ENCODE measurements at regions not wholly inside any gene's neighbourhood (a gene's known extent, or its start where the extent isn't known, plus 50 kb on each side); places are given as distances from the start of the nearest gene placed in this dataset.

- ChIA-PET POLR2A (no interaction called here), CTCF (no interaction called here)
- no peak overlapping the region for H3K4me3 ChIP-seq (ENCODE audit: low read depth, low read length)
- no peak for TF ChIP-seq CTCF (IDR thresholded peaks at IDR 0.05; ENCODE audit: insufficient read depth, low read length, missing control alignments)
- no peak for DNase-seq (ENCODE audit: low read depth, low spot score)
Observed at GRCh38 chr12:128133321-128134073, 133.5 kb upstream of the TMEM132C start.

GRCh38 chr12:128137140-128137539 lies 129.8 kb upstream of the TMEM132C start:
- TF ChIP-seq CTCF (IDR thresholded peaks at IDR 0.05; ENCODE audit: insufficient read depth, low read length, missing control alignments) = no peak
- CTCF ChIA-PET = no interaction called here
- POLR2A ChIA-PET = interaction anchor here (0.6 kb wide), 1 partner anchor 32 kb away, joined by 3 read pairs; no protein-coding TSS in a partner anchor
- DNase-seq (ENCODE audit: low read depth, low spot score) = no peak
- no peak overlapping the region for H3K4me3 ChIP-seq (ENCODE audit: low read depth, low read length)

GRCh38 chr12:128138125-128138524 lies 128.8 kb upstream of the TMEM132C start:
- no peak overlapping the region for H3K4me3 ChIP-seq (ENCODE audit: low read depth, low read length)
- DNase-seq (ENCODE audit: low read depth, low spot score) = no peak
- ChIA-PET CTCF (no interaction called here), POLR2A (no interaction called here)
- no peak for TF ChIP-seq CTCF (IDR thresholded peaks at IDR 0.05; ENCODE audit: insufficient read depth, low read length, missing control alignments)

- ChIA-PET POLR2A (no interaction called here), CTCF (no interaction called here)
- TF ChIP-seq CTCF (IDR thresholded peaks at IDR 0.05; ENCODE audit: insufficient read depth, low read length, missing control alignments) = no peak
- no peak overlapping the region for H3K4me3 ChIP-seq (ENCODE audit: low read depth, low read length)
- DNase-seq (ENCODE audit: low read depth, low spot score) = no peak
Observed at GRCh38 chr12:128140551-128140950, 126.4 kb upstream of the TMEM132C start.

- DNase-seq (ENCODE audit: low read depth, low spot score) = no peak
- ChIA-PET CTCF (no interaction called here), POLR2A (no interaction called here)
- no peak overlapping the region for H3K4me3 ChIP-seq (ENCODE audit: low read depth, low read length)
- no peak for TF ChIP-seq CTCF (IDR thresholded peaks at IDR 0.05; ENCODE audit: insufficient read depth, low read length, missing control alignments)
Observed at GRCh38 chr12:128150961-128151360, 116.0 kb upstream of the TMEM132C start.

GRCh38 chr12:128155571-128155970 lies 111.4 kb upstream of the TMEM132C start:
- no peak overlapping the region for H3K4me3 ChIP-seq (ENCODE audit: low read depth, low read length)
- TF ChIP-seq CTCF (IDR thresholded peaks at IDR 0.05; ENCODE audit: insufficient read depth, low read length, missing control alignments) = no peak
- POLR2A ChIA-PET = no interaction called here
- CTCF ChIA-PET = no interaction called here
- no peak for DNase-seq (ENCODE audit: low read depth, low spot score)
